ENCODE measurements at regions not wholly inside any gene's neighbourhood (a gene's known extent, or its start where the extent isn't known, plus 50 kb on each side); places are given as distances from the start of the nearest gene placed in this dataset.

GRCh38 chr14:101241807-101242278 lies 319.5 kb upstream of the DIO3 start:
- BruUV-seq (replicated peaks) = no TSS peak

GRCh38 chr14:101242442-101243385 lies 318.6 kb upstream of the DIO3 start:
- CTCF ChIA-PET = interaction anchor here (0.6 kb wide), 1 partner anchor 31 kb away, joined by 7 read pairs; no protein-coding TSS in a partner anchor
- no TSS peak for BruUV-seq (replicated peaks)
- Histone ChIP-seq H3K27me3 (replicated peaks; ENCODE audit: insufficient read depth, low read depth, low read length, poor library complexity) (peaks cover 18% of the 10 kb centered on the region), H3K4me1 (ENCODE audit: insufficient read depth, low read length, poor library complexity, severe bottlenecking) (no peaks in the 10 kb centered on the region), H3K27ac (ENCODE audit: low read depth, low read length, poor library complexity, severe bottlenecking) (no peak overlapping the region), H3K4me3 (ENCODE audit: low read depth, low read length, poor library complexity, severe bottlenecking) (no peak overlapping the region), H3K9me3 (ENCODE audit: low read depth, low read length, poor library complexity, severe bottlenecking) (no peaks in the 10 kb centered on the region), H3K36me3 (ENCODE audit: insufficient read depth, low read length, poor library complexity, severe bottlenecking) (no peaks in the 10 kb centered on the region)
- TF ChIP-seq CTCF (conservative IDR thresholded peaks at IDR 0.05; ENCODE audit: low read depth, low read length) = no peak
- TF ChIP-seq EZH2 (IDR thresholded peaks at IDR 0.05; ENCODE audit: borderline replicate concordance, low read depth, low read length, poor library complexity, severe bottlenecking) = no peak
- intact Hi-C loops (cut with micrococcal nuclease; ENCODE audit: unreplicated experiment) = no loop called here
- POLR2A ChIA-PET (ENCODE audit: low non-redundant PET) = no interaction called here
- DNase-seq (ENCODE audit: low spot score) = no peak

More at GRCh38 chr14:101241807-101242278, 319.5 kb upstream of the DIO3 start:
- H3K4me1 ChIP-seq (ENCODE audit: insufficient read depth, low read length, poor library complexity, severe bottlenecking) = no peaks in the 10 kb centered on the region
- H3K4me3 ChIP-seq (ENCODE audit: low read depth, low read length, poor library complexity, severe bottlenecking) = no peak overlapping the region
- no peak overlapping the region for H3K27ac ChIP-seq (ENCODE audit: low read depth, low read length, poor library complexity, severe bottlenecking)
- H3K36me3 ChIP-seq (ENCODE audit: insufficient read depth, low read length, poor library complexity, severe bottlenecking) = no peaks in the 10 kb centered on the region
- intact Hi-C loops (cut with micrococcal nuclease; ENCODE audit: unreplicated experiment) = no loop called here
- TF ChIP-seq CTCF (conservative IDR thresholded peaks at IDR 0.05; ENCODE audit: low read depth, low read length) (no peak), EZH2 (IDR thresholded peaks at IDR 0.05; ENCODE audit: borderline replicate concordance, low read depth, low read length, poor library complexity, severe bottlenecking) (no peak)
- ChIA-PET POLR2A (ENCODE audit: low non-redundant PET) (no interaction called here), CTCF (interaction anchor here (0.6 kb wide), 1 partner anchor 30 kb away, joined by 7 read pairs; no protein-coding TSS in a partner anchor)
- peaks cover 18% of the 10 kb centered on the region for H3K27me3 ChIP-seq (replicated peaks; ENCODE audit: insufficient read depth, low read depth, low read length, poor library complexity)
- H3K9me3 ChIP-seq (ENCODE audit: low read depth, low read length, poor library complexity, severe bottlenecking) = no peaks in the 10 kb centered on the region
- DNase-seq (ENCODE audit: low spot score) = no peak

GRCh38 chr14:101243587-101244338 lies 317.5 kb upstream of the DIO3 start:
- intact Hi-C loops (cut with micrococcal nuclease; ENCODE audit: unreplicated experiment) = no loop called here
- BruUV-seq (replicated peaks) = no TSS peak

More at GRCh38 chr14:101243587-101244338, 317.5 kb upstream of the DIO3 start:
- TF ChIP-seq CTCF (conservative IDR thresholded peaks at IDR 0.05; ENCODE audit: low read depth, low read length) (no peak), EZH2 (IDR thresholded peaks at IDR 0.05; ENCODE audit: borderline replicate concordance, low read depth, low read length, poor library complexity, severe bottlenecking) (no peak)
- ChIA-PET CTCF (no interaction called here), POLR2A (ENCODE audit: low non-redundant PET) (no interaction called here)
- H3K27ac ChIP-seq (ENCODE audit: low read depth, low read length, poor library complexity, severe bottlenecking) = no peak overlapping the region
- no peak overlapping the region for H3K4me3 ChIP-seq (ENCODE audit: low read depth, low read length, poor library complexity, severe bottlenecking)
- H3K4me1 ChIP-seq (ENCODE audit: insufficient read depth, low read length, poor library complexity, severe bottlenecking) = no peaks in the 10 kb centered on the region
- peaks cover 18% of the 10 kb centered on the region for H3K27me3 ChIP-seq (replicated peaks; ENCODE audit: insufficient read depth, low read depth, low read length, poor library complexity)
- no peaks in the 10 kb centered on the region for H3K9me3 ChIP-seq (ENCODE audit: low read depth, low read length, poor library complexity, severe bottlenecking)
- no peak for DNase-seq (ENCODE audit: low spot score)
- no peaks in the 10 kb centered on the region for H3K36me3 ChIP-seq (ENCODE audit: insufficient read depth, low read length, poor library complexity, severe bottlenecking)

Data from A673 (cell line).